ENCODE measurements at regions not wholly inside any gene's neighbourhood (a gene's known extent, or its start where the extent isn't known, plus 50 kb on each side); places are given as distances from the start of the nearest gene placed in this dataset.

GRCh38 chr2:226508683-226509082 is 290.9 kb downstream of the IRS1 start:
- H3K27ac ChIP-seq = no peak overlapping the region
- no peaks in the 10 kb centered on the region for H3K27me3 ChIP-seq
- no peak for TF ChIP-seq CTCF (IDR thresholded peaks at IDR 0.05)
- TF ChIP-seq POLR2A (IDR thresholded peaks at IDR 0.05) = no peak
- no peak overlapping the region for H3K4me3 ChIP-seq
- no peaks in the 10 kb centered on the region for H3K9me3 ChIP-seq (replicated peaks in 1 of 3)
- H3K4me1 ChIP-seq (replicated peaks in 1 of 2) = no peaks in the 10 kb centered on the region
- intact Hi-C loops (cut with DNase I) = no loop called here
- no peaks in the 10 kb centered on the region for H3K36me3 ChIP-seq (replicated peaks in 1 of 2)
- DNase-seq = no peak
- WGBS, 4 donors = 65 to 79% (median 74%) methylated on average over 2 of the region's 2 CpGs

- Histone ChIP-seq H3K27ac (no peak overlapping the region), H3K9me3 (replicated peaks in 1 of 3) (no peaks in the 10 kb centered on the region), H3K27me3 (no peaks in the 10 kb centered on the region), H3K4me3 (no peak overlapping the region), H3K36me3 (replicated peaks in 1 of 2) (no peaks in the 10 kb centered on the region), H3K4me1 (replicated peaks in 1 of 2) (no peaks in the 10 kb centered on the region)
- TF ChIP-seq POLR2A (IDR thresholded peaks at IDR 0.05) (no peak), CTCF (IDR thresholded peaks at IDR 0.05) (no peak)
- intact Hi-C loops (cut with DNase I) = no loop called here
- 87 to 96% (median 90%) methylated on average over 3 of the region's 3 CpGs for whole genome bisulfite sequencing, 4 donors
- no peak for DNase-seq
Measured at GRCh38 chr2:226508005-226508404, 291.6 kb downstream of the IRS1 start.

GRCh38 chr2:226497146-226497909 is 302.3 kb downstream of the IRS1 start:
- Histone ChIP-seq H3K4me3 (no peak overlapping the region), H3K27me3 (no peaks in the 10 kb centered on the region), H3K9me3 (replicated peaks in 1 of 3) (no peaks in the 10 kb centered on the region), H3K27ac (no peak overlapping the region), H3K4me1 (replicated peaks in 1 of 2) (no peaks in the 10 kb centered on the region), H3K36me3 (replicated peaks in 1 of 2) (no peaks in the 10 kb centered on the region)
- intact Hi-C loops (cut with DNase I) = no loop called here
- TF ChIP-seq POLR2A (IDR thresholded peaks at IDR 0.05) (no peak), CTCF (IDR thresholded peaks at IDR 0.05) (no peak)
- no peak for DNase-seq
- WGBS, 4 donors = 91 to 95% (median 92%) methylated on average over 4 of the region's 4 CpGs

- Histone ChIP-seq H3K4me3 (no peak overlapping the region), H3K4me1 (replicated peaks in 1 of 2) (no peaks in the 10 kb centered on the region), H3K27me3 (no peaks in the 10 kb centered on the region), H3K27ac (no peak overlapping the region), H3K36me3 (replicated peaks in 1 of 2) (no peaks in the 10 kb centered on the region), H3K9me3 (replicated peaks in 1 of 3) (no peaks in the 10 kb centered on the region)
- WGBS, 4 donors = 60 to 87% (median 72%) methylated on average over 2 of the region's 2 CpGs
- DNase-seq = no peak
- intact Hi-C loops (cut with DNase I) = no loop called here
- no peak for TF ChIP-seq POLR2A (IDR thresholded peaks at IDR 0.05)
Measured at GRCh38 chr2:226496273-226496550, 303.4 kb downstream of the IRS1 start.
